ENCODE measurements at regions not wholly inside any gene's neighbourhood (a gene's known extent, or its start where the extent isn't known, plus 50 kb on each side); places are given as distances from the start of the nearest gene placed in this dataset.
"Not testable (repeated sequence)": the region's sequence is repeated elsewhere in the genome, so short reads cannot be mapped to it uniquely, and the experiment has no call there.

- DNase-seq: no peak
These were observed 121.4 kb downstream of the MRPL39 start for GRCh38 chr21:25485914-25486313.

GRCh38 chr21:25467896-25468295 lies 139.4 kb downstream of the MRPL39 start:
- no peak for DNase-seq

- not testable (repeated sequence) for DNase-seq
These were observed 140.2 kb downstream of the MRPL39 start for GRCh38 chr21:25467071-25467470.

- no peak for DNase-seq
These were observed 140.8 kb downstream of the MRPL39 start for GRCh38 chr21:25466470-25466869.

- DNase-seq: no peak
These were observed 142.0 kb downstream of the MRPL39 start for GRCh38 chr21:25465263-25465662.

GRCh38 chr21:25464275-25464674 lies 143.0 kb downstream of the MRPL39 start:
- DNase-seq: no peak

- DNase-seq: no peak
These were observed 144.7 kb downstream of the MRPL39 start for GRCh38 chr21:25462517-25462971.

- no peak for DNase-seq
These were observed 145.6 kb downstream of the MRPL39 start for GRCh38 chr21:25461725-25462124.

GRCh38 chr21:25459993-25460392 lies 147.3 kb downstream of the MRPL39 start:
- no peak for DNase-seq

GRCh38 chr21:25459365-25459764 lies 147.9 kb downstream of the MRPL39 start:
- no peak for DNase-seq

GRCh38 chr21:25458484-25458883 lies 148.8 kb downstream of the MRPL39 start:
- DNase-seq: no peak

- DNase-seq: no peak
These were observed 149.3 kb downstream of the MRPL39 start for GRCh38 chr21:25457946-25458345.

- DNase-seq: no peak
These were observed 149.9 kb downstream of the MRPL39 start for GRCh38 chr21:25457411-25457810.

- no peak for DNase-seq
These were observed 150.6 kb downstream of the MRPL39 start for GRCh38 chr21:25456672-25457071.

GRCh38 chr21:25453524-25453923 lies 153.8 kb downstream of the MRPL39 start:
- DNase-seq: no peak

GRCh38 chr21:25449950-25450349 lies 157.3 kb downstream of the MRPL39 start:
- DNase-seq: no peak

GRCh38 chr21:25441835-25442234 lies 165.4 kb downstream of the MRPL39 start:
- DNase-seq: no peak

GRCh38 chr21:25437465-25437864 lies 169.8 kb downstream of the MRPL39 start:
- not testable (repeated sequence) for DNase-seq

- no peak for DNase-seq
These were observed 178.7 kb downstream of the MRPL39 start for GRCh38 chr21:25428537-25428936.

- DNase-seq: no peak
These were observed 179.5 kb downstream of the MRPL39 start for GRCh38 chr21:25427828-25428227.

GRCh38 chr21:25426580-25426979 lies 180.7 kb downstream of the MRPL39 start:
- no peak for DNase-seq

GRCh38 chr21:25425156-25425555 lies 182.1 kb downstream of the MRPL39 start:
- no peak for DNase-seq

GRCh38 chr21:25424634-25425033 lies 182.6 kb downstream of the MRPL39 start:
- DNase-seq: no peak

GRCh38 chr21:25424048-25424447 lies 183.2 kb downstream of the MRPL39 start:
- DNase-seq: no peak

Data from SHP77 (cell line).